ENCODE measurements at regions not wholly inside any gene's neighbourhood (a gene's known extent, or its start where the extent isn't known, plus 50 kb on each side); places are given as distances from the start of the nearest gene placed in this dataset.

DNA sequence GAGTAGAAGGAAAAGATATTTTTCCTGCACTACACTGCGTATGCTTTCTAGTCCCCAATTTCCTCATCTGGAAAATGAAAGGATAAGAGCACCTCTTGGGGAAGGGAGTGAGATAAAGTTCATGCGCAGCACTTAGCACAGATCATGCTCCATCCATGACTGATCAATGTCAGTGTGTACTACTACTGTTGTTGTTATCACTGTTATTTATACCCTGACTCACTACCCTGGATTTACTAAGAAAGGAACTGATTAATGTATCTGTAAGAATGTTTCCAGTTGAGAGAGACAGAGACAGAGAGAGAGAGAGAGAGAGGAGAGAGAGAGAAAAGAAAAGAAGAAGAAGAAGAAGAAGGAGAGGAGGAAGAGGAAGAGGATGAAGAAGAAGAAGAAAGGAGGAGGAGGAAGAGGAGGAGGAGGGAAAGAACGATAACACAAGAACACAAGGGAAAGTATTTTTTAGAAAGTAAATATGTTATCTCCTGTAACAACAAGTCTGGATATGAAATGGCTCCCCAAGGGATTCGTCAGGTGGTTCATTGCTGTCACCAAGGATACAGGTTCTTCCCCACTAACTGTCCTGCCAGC, 212.2 kb upstream of the PROK2 start:
- TF ChIP-seq, protein P1, sequence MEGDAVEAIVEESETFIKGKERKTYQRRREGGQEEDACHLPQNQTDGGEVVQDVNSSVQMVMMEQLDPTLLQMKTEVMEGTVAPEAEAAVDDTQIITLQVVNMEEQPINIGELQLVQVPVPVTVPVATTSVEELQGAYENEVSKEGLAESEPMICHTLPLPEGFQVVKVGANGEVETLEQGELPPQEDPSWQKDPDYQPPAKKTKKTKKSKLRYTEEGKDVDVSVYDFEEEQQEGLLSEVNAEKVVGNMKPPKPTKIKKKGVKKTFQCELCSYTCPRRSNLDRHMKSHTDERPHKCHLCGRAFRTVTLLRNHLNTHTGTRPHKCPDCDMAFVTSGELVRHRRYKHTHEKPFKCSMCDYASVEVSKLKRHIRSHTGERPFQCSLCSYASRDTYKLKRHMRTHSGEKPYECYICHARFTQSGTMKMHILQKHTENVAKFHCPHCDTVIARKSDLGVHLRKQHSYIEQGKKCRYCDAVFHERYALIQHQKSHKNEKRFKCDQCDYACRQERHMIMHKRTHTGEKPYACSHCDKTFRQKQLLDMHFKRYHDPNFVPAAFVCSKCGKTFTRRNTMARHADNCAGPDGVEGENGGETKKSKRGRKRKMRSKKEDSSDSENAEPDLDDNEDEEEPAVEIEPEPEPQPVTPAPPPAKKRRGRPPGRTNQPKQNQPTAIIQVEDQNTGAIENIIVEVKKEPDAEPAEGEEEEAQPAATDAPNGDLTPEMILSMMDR (IDR thresholded peaks at IDR 0.05; ENCODE audit: insufficient read depth, low read depth, low read length): no peak
- no peak for TF ChIP-seq EZH2 (IDR thresholded peaks at IDR 0.05; ENCODE audit: insufficient read depth, low read length)

Data from astrocyte (in vitro differentiated cells and primary cell).